Mucosa of rectum (tissue), 2 donors: ENCODE measurements at regions not wholly inside any gene's neighbourhood (a gene's known extent, or its start where the extent isn't known, plus 50 kb on each side); places are given as distances from the start of the nearest gene placed in this dataset.

Source experiments
- H3K27ac ChIP-seq, 2 donors: one replicate each; pipeline ENCODE4 v1.7.0; 2013; ENCODE audit warnings: inconsistent platforms in 2 of 2, low read depth in 2 of 2, low read length in 2 of 2
- H3K27me3 ChIP-seq, 2 donors: one replicate each; pipeline ENCODE4 v1.7.0; 2013; ENCODE audit warnings: low read length in 2 of 2; ENCODE audit not compliant: control insufficient read depth in 2 of 2, insufficient read depth in 2 of 2
- H3K36me3 ChIP-seq, 2 donors: one replicate each; pipeline ENCODE4 v1.7.0; 2013; ENCODE audit warnings: low read length in 2 of 2; ENCODE audit not compliant: control insufficient read depth in 2 of 2, insufficient read depth in 2 of 2
- H3K4me1 ChIP-seq, 2 donors: one replicate each; pipeline ENCODE4 v1.7.0; 2013; ENCODE audit warnings: low read length in 2 of 2, mild to moderate bottlenecking in 1 of 2; ENCODE audit not compliant: control insufficient read depth in 2 of 2, insufficient read depth in 2 of 2
- H3K4me3 ChIP-seq, 2 donors: one replicate each; pipeline ENCODE4 v1.7.0; 2013; ENCODE audit warnings: low read length in 2 of 2
- H3K9ac ChIP-seq, 2 donors: one replicate each; pipeline ENCODE4 v1.7.0; 2013; ENCODE audit warnings: low read length in 2 of 2, low read depth in 1 of 2, mild to moderate bottlenecking in 1 of 2
- H3K9me3 ChIP-seq, 2 donors: one replicate each; pipeline ENCODE4 v1.7.0; 2013; ENCODE audit warnings: low read length in 2 of 2; ENCODE audit not compliant: control insufficient read depth in 2 of 2
- donor health status: healthy.
- donor health status: Normal muscosa, but diverticular disease.

GRCh38 chr2:222810044-222810443, 50.8 kb upstream of the ACSL3 start:
- H3K4me3 ChIP-seq = no peak overlapping the region
- H3K9me3 ChIP-seq = no peaks in the 10 kb centered on the region
- no peak overlapping the region for H3K9ac ChIP-seq
- no peak overlapping the region for H3K27ac ChIP-seq
- H3K36me3 ChIP-seq = no peaks in the 10 kb centered on the region
- H3K27me3 ChIP-seq = no peaks in the 10 kb centered on the region
- H3K4me1 ChIP-seq = no peaks in the 10 kb centered on the region
